ENCODE measurements at regions not wholly inside any gene's neighbourhood (a gene's known extent, or its start where the extent isn't known, plus 50 kb on each side); places are given as distances from the start of the nearest gene placed in this dataset.

DNA sequence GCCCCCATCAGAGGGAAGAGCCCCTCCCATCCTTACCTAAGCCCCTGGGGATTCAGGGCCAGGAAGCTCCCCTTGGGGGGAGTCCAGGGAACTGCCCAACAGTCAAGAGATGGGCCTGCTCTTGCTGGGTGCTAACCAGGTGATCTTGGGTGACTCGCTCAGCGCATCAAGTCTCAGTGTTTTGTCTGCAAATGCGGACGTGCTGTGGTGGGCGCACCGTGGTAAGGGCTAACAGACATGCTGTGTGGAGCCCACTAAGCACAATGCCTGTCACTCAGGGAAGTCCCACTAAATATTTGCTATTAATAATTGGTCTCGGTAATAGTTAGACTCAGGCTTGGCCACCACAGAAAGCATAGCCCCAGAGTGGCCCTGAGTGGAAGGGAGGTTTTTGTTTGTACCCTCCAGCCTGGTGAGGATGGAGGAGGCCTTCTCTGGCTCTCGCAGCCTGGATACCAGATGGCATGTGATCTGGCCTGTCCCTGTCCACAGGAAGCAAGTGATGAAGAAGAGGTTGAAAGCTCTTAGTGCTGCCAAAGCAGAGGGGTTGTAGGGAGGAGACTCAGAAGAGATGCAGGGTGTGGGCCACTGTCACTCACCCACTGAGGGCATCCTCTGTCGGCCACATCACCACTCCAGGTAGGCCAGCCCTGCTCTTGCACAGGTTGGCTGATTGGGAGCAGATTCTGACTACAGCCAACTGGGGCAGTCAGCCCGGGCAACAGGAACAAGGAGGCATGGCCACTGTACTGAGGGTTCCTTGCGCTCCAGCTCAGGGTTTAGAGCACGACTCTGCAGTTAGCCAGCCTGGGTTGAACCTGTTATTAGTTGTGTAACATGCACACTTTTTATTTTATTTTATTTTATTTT, 69.8 kb upstream of the KSR1 start:
- TF ChIP-seq TARDBP (IDR thresholded peaks at IDR 0.05), result no peak
- TF ChIP-seq ZNF384 (IDR thresholded peaks at IDR 0.05), result no peak
- no peak for TF ChIP-seq ARNT (IDR thresholded peaks at IDR 0.05)
- TF ChIP-seq, protein P1, sequence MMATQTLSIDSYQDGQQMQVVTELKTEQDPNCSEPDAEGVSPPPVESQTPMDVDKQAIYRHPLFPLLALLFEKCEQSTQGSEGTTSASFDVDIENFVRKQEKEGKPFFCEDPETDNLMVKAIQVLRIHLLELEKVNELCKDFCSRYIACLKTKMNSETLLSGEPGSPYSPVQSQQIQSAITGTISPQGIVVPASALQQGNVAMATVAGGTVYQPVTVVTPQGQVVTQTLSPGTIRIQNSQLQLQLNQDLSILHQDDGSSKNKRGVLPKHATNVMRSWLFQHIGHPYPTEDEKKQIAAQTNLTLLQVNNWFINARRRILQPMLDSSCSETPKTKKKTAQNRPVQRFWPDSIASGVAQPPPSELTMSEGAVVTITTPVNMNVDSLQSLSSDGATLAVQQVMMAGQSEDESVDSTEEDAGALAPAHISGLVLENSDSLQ (IDR thresholded peaks at IDR 0.05), result no peak
- no peak for TF ChIP-seq L3MBTL2 (conservative IDR thresholded peaks at IDR 0.05)
- no peak for TF ChIP-seq BHLHE40 (IDR thresholded peaks at IDR 0.05; ENCODE audit: borderline replicate concordance)
- no peak for TF ChIP-seq SP1 (IDR thresholded peaks at IDR 0.05)
- no peak for TF ChIP-seq HDGF (IDR thresholded peaks at IDR 0.05; ENCODE audit: borderline replicate concordance)
- TF ChIP-seq NFRKB (IDR thresholded peaks at IDR 0.05), result no peak
- no peak for TF ChIP-seq FOXM1 (IDR thresholded peaks at IDR 0.05; ENCODE audit: borderline replicate concordance)
